ENCODE measurements at regions not wholly inside any gene's neighbourhood (a gene's known extent, or its start where the extent isn't known, plus 50 kb on each side); places are given as distances from the start of the nearest gene placed in this dataset.

DNA sequence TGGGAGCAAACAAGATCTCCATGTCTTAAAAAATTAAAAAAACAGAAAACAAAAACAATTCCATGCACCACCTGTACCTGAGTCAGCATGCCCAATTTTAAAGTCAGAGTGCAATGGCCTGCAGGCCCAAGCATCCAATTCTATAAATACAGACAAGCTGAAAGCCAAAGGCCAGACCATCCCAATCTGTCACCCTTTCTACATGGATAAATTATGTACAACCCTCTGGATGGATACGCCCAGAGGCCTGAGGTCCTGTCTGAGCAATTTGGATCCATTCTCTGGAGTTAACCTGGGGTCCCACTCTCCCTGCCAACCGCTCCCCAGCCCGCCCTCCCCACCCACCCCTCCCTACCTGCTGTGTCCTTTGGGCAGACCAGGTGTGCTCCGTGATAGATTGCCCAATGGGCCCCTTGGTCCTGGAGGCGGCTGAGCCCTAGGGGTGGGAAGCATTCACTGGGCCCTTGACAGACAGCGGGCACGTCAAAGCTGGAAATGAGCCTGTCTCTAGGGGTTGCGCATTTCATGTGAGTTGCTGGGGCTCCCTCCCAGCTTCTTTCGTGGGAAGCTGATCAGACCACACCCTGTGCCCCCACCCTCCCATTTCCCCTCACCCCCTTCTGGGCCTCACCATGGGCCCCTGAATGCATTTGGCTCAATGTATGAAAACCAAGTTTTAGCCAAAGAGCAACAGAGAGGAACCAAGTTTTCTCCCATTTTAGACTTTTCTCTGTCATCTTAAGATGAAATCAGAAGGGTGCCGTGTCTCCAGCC is 171.3 kb downstream of the BCL11B start:
- no peak for DNase-seq

DNA sequence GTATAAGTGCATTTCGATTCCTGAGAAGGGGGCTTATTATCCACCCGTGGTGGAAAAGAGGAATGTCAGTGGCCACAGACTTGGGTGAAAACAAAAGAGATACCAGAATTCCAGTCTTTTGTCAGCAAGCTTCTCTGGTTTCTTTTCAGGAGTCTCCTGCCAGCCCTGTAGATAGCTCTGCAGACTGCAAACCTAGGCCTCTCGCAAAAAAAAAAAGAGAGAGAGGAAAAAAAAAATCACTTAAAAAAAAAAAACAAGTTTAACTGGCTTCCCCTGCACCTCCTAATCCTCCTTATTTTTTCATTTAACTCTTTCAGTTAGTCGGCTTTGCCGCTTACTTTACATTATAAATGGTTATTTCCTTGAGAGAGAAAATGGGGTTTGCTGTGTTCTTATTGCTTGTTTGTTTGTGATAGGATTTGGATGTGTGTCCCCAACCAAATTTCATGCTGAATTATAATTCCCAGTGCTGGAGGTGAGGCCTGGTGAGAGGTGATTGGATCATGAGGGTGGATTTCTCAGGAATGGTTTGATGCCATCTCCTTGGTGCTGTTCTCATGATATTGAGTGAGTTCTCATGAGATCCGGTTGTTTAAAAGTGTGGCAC is 170.0 kb downstream of the BCL11B start:
- DNase-seq, result no peak

DNA sequence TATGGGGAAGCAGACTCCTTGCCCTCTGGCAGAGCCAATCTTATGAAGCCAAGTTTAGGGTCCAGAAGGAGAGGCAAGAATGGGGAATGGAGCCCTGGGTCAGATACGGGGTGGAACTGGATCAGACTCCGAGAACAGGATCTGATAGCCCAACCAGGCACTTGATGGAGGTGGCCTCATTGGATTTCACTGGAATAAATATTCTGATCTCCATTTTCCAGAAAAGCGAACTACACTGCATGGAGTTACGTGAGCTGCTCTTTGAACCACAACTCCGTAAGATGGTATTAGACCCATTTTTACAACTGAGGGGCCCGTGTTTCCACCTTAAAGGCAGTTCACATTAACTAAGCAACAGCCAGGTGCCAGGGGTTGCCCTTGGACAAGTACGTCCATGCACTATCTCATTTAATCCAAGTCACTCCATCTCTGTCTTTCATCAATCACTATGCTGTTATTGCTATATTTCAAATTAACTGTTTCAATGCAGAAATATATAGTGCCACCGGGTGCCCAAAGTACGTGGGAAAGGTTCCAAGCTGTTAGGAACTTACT is 155.2 kb downstream of the BCL11B start:
- no peak for DNase-seq

DNA sequence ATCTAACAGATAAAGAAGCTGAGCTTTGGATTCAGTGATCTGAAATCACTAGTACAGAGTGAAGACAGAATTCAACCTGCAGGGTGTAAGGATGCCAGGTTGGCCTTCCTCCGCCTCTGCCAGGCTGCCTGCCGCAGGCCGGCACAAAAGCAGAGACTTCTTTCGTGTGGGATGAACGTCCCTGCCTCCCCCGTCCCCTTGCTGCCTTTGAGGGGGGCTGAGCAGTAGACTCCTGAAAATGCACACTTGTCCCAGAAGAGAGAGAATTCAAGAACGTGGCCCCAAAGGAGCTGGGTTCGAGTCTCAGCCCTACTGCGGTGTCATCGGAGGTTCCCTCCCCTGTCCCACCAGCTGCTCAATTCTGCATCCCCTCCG is 154.3 kb downstream of the BCL11B start:
- DNase-seq, result no peak

DNA sequence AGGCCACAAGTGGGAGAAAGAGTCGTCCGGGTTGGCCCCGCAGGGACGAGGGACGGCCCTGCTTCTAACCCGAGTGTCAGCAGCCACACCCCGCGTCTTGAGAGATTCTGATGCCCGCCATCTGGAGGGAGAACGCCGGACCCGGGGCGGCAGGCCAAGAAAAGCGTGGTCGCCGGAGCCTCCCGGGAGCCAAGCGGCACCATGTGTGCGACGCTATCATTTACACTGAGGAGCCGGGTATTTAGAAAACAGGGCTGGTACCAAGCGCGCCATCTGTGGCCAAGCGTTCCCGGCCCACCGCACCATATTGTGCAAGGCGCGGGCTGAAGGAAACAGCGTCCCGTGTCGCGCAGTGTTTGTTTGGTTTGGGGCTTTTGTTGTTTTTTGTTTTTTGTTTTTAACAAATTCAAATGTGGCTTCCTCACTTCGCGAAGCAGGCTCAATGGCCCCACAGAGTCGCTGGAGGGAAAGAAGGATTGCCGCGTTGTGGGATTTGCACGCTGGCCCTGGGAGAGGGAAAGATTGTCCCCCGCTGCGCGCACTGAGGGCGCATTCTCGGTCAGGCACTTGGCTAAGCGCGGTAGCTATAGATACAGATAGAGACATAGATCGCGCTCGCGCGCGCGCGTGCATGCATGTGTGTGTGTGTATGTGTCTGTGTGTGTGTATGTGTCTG is 153.8 kb downstream of the BCL11B start:
- no peak for DNase-seq

DNA sequence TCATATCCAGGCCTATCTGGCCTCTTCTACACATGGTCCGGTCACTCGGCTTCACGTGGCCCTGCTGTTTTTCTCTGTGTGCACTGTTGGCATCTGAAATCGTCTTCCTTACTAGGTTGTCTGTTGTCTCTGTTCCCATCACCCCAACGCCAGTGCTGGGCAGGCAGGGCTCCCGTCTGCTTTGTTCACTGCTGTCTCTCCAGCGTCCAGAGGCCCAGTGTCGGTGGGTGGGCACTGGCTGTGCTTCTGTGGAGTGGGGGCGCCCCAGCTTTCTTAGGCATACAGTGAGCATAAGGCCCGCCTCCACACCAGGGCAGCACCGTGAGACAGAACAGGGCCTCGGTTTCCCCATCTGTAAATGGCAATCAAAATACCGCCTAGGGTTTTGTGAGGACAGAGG is 153.1 kb downstream of the BCL11B start:
- DNase-seq, result no peak
